Neutrophil (primary cell): ENCODE measurements at regions not wholly inside any gene's neighbourhood (a gene's known extent, or its start where the extent isn't known, plus 50 kb on each side); places are given as distances from the start of the nearest gene placed in this dataset.
"Not testable (repeated sequence)": the region's sequence is repeated elsewhere in the genome, so short reads cannot be mapped to it uniquely, and the experiment has no call there.

Experiments
- H3K27ac ChIP-seq: fragments of 200-600 bp; sonication (generic); 2 replicates; pipeline ENCODE4 v1.5.1; 2016; ENCODE audit warnings: mild to moderate bottlenecking, moderate library complexity
- H3K27me3 ChIP-seq: fragments of 200-600 bp; sonication (generic); 2 replicates; pipeline ENCODE4 v1.6.0; 2016; ENCODE audit warnings: mild to moderate bottlenecking
- H3K36me3 ChIP-seq: fragments of 200-600 bp; sonication (generic); 2 replicates; pipeline ENCODE4 v1.5.1; 2017
- H3K4me1 ChIP-seq, 2 experiments: fragments of 200-600 bp in 1 of 2; sonication (generic) in 1 of 2; 1 replicate in 1 of 2; 2 replicates in 1 of 2; pipeline versions ENCODE4 v1.5.1 to v1.6.1; 2013 to 2016; ENCODE audit warnings: low read depth in 1 of 2, low read length in 1 of 2, mild to moderate bottlenecking in 1 of 2, moderate library complexity in 1 of 2; ENCODE audit not compliant: control insufficient read depth in 1 of 2, insufficient read depth in 1 of 2
- H3K4me3 ChIP-seq, 2 experiments: fragments of 200-600 bp in 1 of 2; sonication (generic) in 1 of 2; 1 replicate in 1 of 2; 2 replicates in 1 of 2; pipeline ENCODE4 v1.5.1; 2013 to 2016; ENCODE audit warnings: low read depth in 1 of 2, low read length in 1 of 2, mild to moderate bottlenecking in 1 of 2, moderate library complexity in 1 of 2
- H3K9me3 ChIP-seq: fragments of 200-600 bp; sonication (generic); 2 replicates; pipeline ENCODE4 v1.5.1; 2016
- TF ChIP-seq, protein P1 (sequence below): fragments of 200-600 bp; sonication (generic); IDR thresholded peaks from 2 replicates; pipeline ENCODE4 v1.5.1; 2016; ENCODE audit warnings: antibody characterized with exemption

DNA sequence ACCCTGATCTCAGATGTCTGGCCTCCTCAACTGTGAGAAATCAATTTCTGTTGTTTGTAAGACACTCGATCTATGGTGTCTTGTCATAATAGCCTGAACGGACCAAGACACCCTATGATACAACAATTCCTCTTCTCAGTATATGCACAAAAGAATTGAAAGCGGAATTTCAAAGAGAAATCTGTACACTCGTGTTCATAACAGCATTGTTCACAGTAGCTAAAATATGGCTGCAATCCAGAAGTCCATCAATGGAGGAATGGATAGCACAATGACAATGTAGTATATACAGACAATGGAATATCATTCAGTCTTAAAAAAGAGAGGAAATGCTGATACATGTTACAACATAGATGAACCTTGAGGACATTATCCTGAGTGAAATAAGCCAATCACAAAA is 354.6 kb downstream of the SFMBT2 start:
- Histone ChIP-seq H3K4me1 (no peaks in the 10 kb centered on the region), H3K9me3 (no peaks in the 10 kb centered on the region), H3K27me3 (no peaks in the 10 kb centered on the region), H3K27ac (no peak overlapping the region), H3K36me3 (no peaks in the 10 kb centered on the region), H3K4me3 (no peak overlapping the region)
- TF ChIP-seq, protein P1, sequence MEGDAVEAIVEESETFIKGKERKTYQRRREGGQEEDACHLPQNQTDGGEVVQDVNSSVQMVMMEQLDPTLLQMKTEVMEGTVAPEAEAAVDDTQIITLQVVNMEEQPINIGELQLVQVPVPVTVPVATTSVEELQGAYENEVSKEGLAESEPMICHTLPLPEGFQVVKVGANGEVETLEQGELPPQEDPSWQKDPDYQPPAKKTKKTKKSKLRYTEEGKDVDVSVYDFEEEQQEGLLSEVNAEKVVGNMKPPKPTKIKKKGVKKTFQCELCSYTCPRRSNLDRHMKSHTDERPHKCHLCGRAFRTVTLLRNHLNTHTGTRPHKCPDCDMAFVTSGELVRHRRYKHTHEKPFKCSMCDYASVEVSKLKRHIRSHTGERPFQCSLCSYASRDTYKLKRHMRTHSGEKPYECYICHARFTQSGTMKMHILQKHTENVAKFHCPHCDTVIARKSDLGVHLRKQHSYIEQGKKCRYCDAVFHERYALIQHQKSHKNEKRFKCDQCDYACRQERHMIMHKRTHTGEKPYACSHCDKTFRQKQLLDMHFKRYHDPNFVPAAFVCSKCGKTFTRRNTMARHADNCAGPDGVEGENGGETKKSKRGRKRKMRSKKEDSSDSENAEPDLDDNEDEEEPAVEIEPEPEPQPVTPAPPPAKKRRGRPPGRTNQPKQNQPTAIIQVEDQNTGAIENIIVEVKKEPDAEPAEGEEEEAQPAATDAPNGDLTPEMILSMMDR = no peak

DNA sequence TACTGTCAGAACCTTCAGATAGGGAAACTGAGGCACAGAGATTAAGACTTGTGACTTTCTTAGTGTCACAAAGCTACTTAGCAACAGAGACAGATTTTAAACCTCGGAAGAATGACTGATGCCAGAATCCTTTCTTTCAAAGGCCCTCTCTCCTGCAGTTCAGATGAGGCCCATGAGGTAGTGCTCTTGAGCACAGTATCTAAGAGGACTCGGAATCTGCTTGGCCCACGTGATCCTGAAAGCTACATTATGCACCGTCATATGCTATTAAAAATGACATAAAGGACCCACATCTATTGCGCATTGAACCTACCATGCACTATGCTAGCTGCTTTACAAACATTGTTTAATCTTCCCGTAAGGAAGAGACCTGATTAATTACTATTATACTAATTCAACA is 355.9 kb downstream of the SFMBT2 start:
- Histone ChIP-seq H3K36me3 (no peaks in the 10 kb centered on the region), H3K9me3 (no peaks in the 10 kb centered on the region), H3K4me3 (no peak overlapping the region), H3K27ac (no peak overlapping the region), H3K4me1 (no peaks in the 10 kb centered on the region), H3K27me3 (no peaks in the 10 kb centered on the region)
- TF ChIP-seq, protein P1 = no peak

DNA sequence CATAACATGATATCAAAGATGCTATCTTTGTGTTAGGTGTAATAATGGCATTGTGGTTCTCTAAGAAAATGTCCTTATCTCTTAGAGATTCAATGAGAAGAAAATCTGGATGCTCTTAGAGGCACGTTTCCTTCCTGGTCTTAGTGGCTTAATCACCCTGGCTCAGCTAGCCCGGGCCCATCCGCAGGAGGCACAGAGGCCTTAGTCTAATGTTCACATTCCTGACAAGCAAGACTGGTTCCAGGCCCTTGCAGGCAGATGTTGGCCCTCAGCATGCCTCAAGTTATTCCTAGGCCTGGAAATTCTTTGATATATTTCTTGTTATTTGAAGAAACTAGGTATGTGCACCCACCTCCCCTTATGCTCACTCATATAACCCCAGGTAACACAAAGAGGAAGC is 357.6 kb downstream of the SFMBT2 start:
- Histone ChIP-seq H3K4me1 (no peaks in the 10 kb centered on the region), H3K36me3 (no peaks in the 10 kb centered on the region), H3K27ac (no peak overlapping the region), H3K4me3 (no peak overlapping the region), H3K9me3 (no peaks in the 10 kb centered on the region), H3K27me3 (no peaks in the 10 kb centered on the region)
- TF ChIP-seq, protein P1 = no peak

DNA sequence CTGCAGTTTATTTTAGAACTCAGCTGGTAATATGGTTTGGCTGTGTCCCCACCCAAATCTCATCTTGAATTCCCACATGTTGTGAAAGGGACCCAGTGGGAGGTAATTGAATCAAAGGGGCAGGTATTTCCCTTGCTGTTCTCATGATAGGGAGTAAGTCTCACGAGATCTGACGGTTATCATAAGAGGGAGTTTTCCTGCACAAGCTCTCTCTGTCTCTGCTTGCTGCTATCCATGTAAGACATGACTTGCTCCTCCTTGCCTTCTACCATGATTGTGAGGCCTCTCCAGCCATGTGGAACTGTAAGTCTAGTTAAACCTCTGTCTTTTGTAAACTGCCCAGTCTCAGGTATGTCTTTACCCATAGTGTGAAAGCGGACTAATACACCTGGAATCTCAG is 360.8 kb downstream of the SFMBT2 start:
- not testable (repeated sequence) for H3K36me3 ChIP-seq, H3K9me3 ChIP-seq, H3K27me3 ChIP-seq, H3K27ac ChIP-seq, H3K4me3 ChIP-seq
- peaks cover 26 to 31% of the 10 kb centered on the region in 2 experiments for H3K4me1 ChIP-seq

DNA sequence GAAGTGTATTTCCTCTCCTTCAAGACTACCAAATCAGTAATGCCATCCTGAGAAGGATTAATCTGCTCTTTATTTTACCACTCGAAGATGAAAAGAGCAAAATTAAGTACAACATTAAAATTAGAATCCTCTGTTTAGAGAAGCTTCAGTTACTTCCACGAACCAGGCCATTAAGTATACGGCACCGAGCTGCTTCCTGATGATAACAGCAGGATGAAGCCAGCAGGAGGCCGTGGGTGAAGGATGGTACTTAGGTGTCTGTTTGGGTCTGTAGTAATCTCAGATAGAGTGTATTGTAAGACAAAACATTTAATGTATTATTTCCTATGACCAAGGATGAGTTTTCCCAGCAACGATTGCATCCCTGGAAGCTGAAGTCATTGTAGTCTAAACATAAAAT is 362.8 kb downstream of the SFMBT2 start:
- no peak overlapping the region for H3K27ac ChIP-seq
- no peak overlapping the region for H3K4me3 ChIP-seq
- no peaks in the 10 kb centered on the region for H3K36me3 ChIP-seq
- TF ChIP-seq, protein P1 = no peak
- H3K27me3 ChIP-seq = no peaks in the 10 kb centered on the region
- peaks cover 40 to 47% of the 10 kb centered on the region in 2 experiments for H3K4me1 ChIP-seq
- no peaks in the 10 kb centered on the region for H3K9me3 ChIP-seq

DNA sequence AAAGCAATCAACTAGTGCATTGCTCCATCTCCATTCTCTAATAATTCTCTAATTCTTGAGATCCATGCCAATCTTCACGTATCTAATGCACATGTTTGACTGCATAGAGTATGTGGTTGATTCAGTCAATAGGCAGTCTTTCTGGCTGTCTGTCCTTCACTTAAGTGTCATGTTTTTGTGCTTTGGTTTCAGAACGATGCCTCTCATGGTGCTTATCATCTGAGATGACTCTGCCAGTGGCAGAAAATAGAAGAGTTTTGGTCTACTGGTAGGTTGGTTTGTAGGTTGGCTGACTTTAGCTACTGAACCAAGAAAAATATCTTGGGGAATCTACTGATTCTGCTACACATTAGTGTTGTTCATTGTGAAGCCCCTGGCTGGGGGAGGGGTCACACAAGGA is 364.2 kb downstream of the SFMBT2 start:
- Histone ChIP-seq H3K27me3 (no peaks in the 10 kb centered on the region), H3K27ac (peak overlapping the region; percentile 71), H3K9me3 (no peaks in the 10 kb centered on the region), H3K4me1 (peaks cover 41 to 49% of the 10 kb centered on the region in 2 experiments), H3K36me3 (no peaks in the 10 kb centered on the region), H3K4me3 (no peak overlapping the region)
- TF ChIP-seq, protein P1 = no peak
